ENCODE measurements at regions not wholly inside any gene's neighbourhood (a gene's known extent, or its start where the extent isn't known, plus 50 kb on each side); places are given as distances from the start of the nearest gene placed in this dataset.

DNA sequence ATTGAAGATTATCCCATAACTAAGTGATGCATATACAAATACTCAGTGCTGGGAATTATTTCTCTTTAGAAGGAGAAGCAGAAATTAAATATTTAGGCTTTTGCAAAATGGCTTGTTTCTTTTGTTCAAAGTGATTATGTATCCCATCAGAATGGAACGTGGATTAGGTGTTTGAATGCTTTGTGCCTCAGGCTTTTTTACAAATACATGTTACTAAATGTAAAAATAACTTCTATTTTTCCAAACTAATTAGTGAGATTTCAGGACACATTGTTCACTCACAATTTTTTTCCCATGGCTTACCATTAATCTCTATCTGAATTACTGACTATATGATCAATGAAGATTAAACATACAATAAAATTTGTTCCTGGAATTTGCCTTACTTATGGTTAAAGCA lies 925.9 kb upstream of the CITED2 start:
- H3K4me3 ChIP-seq (ENCODE audit: low read depth, low read length): no peak overlapping the region
- TF ChIP-seq CTCF (IDR thresholded peaks at IDR 0.05; ENCODE audit: insufficient read depth in 1 of 2, low read depth in 1 of 2, low read length in 1 of 2, severe bottlenecking in 1 of 2, unreplicated experiment in 1 of 2): no peak
- no peaks in the 10 kb centered on the region for H3K36me3 ChIP-seq (ENCODE audit: control insufficient read depth, insufficient read depth, low read length)
- ChIA-PET CTCF (no interaction called here), POLR2A (no interaction called here)
- BruUV-seq (replicated peaks): no TSS peak
- no peaks in the 10 kb centered on the region for H3K27me3 ChIP-seq (replicated peaks; ENCODE audit: control insufficient read depth, insufficient read depth, low read length)
- no peaks in the 10 kb centered on the region for H3K9me3 ChIP-seq
- Mint-ChIP-seq H3K36me3 (ENCODE audit: insufficient read depth, unreplicated experiment) (no peaks in the 10 kb centered on the region), H3K27me3 (ENCODE audit: insufficient read depth, unreplicated experiment) (no peaks in the 10 kb centered on the region), H3K4me3 (ENCODE audit: unreplicated experiment) (no peak overlapping the region), H3K4me1 (ENCODE audit: low read depth, unreplicated experiment) (no peaks in the 10 kb centered on the region), H3K27ac (ENCODE audit: unreplicated experiment) (no peak overlapping the region), H3K9me3 (ENCODE audit: unreplicated experiment) (no peaks in the 10 kb centered on the region)
- H3K4me1 ChIP-seq: no peaks in the 10 kb centered on the region
- intact Hi-C loops (cut with micrococcal nuclease; ENCODE audit: unreplicated experiment): no loop called here
- DNase-seq: no peak

DNA sequence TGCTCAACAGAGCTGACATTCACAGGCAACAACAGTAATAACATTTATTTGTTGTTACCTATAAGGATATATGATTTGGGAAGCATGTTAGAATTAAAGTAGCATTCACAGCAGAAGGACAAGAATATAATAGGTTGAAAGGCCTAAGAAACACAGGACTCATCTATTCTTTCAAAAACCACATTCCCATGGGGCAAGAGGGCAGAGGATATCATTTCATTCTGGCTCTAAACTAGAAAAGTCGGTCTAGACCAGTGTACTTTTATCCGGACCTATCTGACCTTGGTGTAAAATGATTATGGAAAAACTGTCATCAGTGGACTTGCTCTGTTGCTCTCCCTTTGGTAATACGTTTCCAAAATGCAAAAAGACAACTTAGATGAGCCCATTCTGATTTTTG lies 914.7 kb upstream of the CITED2 start:
- Histone ChIP-seq H3K4me1 (no peaks in the 10 kb centered on the region), H3K36me3 (ENCODE audit: control insufficient read depth, insufficient read depth, low read length) (no peaks in the 10 kb centered on the region), H3K4me3 (ENCODE audit: low read depth, low read length) (no peak overlapping the region), H3K27me3 (replicated peaks; ENCODE audit: control insufficient read depth, insufficient read depth, low read length) (no peaks in the 10 kb centered on the region), H3K9me3 (no peaks in the 10 kb centered on the region)
- TF ChIP-seq CTCF (IDR thresholded peaks at IDR 0.05; ENCODE audit: insufficient read depth in 1 of 2, low read depth in 1 of 2, low read length in 1 of 2, severe bottlenecking in 1 of 2, unreplicated experiment in 1 of 2): no peak
- Mint-ChIP-seq H3K27me3 (ENCODE audit: insufficient read depth, unreplicated experiment) (no peaks in the 10 kb centered on the region), H3K36me3 (ENCODE audit: insufficient read depth, unreplicated experiment) (no peaks in the 10 kb centered on the region), H3K9me3 (ENCODE audit: unreplicated experiment) (no peaks in the 10 kb centered on the region), H3K4me1 (ENCODE audit: low read depth, unreplicated experiment) (no peaks in the 10 kb centered on the region), H3K4me3 (ENCODE audit: unreplicated experiment) (no peak overlapping the region), H3K27ac (ENCODE audit: unreplicated experiment) (no peak overlapping the region)
- no peak for DNase-seq
- ChIA-PET POLR2A (no interaction called here), CTCF (no interaction called here)
- intact Hi-C loops (cut with micrococcal nuclease; ENCODE audit: unreplicated experiment): no loop called here
- no TSS peak for BruUV-seq (replicated peaks)

GRCh38 chr6:140285998-140286690 lies 911.7 kb upstream of the CITED2 start:
- H3K27me3 ChIP-seq (replicated peaks; ENCODE audit: control insufficient read depth, insufficient read depth, low read length): no peaks in the 10 kb centered on the region
- no peak for TF ChIP-seq CTCF (IDR thresholded peaks at IDR 0.05; ENCODE audit: insufficient read depth in 1 of 2, low read depth in 1 of 2, low read length in 1 of 2, severe bottlenecking in 1 of 2, unreplicated experiment in 1 of 2)
- Mint-ChIP-seq H3K9me3 (ENCODE audit: unreplicated experiment) (no peaks in the 10 kb centered on the region), H3K27ac (ENCODE audit: unreplicated experiment) (no peak overlapping the region), H3K4me3 (ENCODE audit: unreplicated experiment) (no peak overlapping the region), H3K27me3 (ENCODE audit: insufficient read depth, unreplicated experiment) (no peaks in the 10 kb centered on the region), H3K36me3 (ENCODE audit: insufficient read depth, unreplicated experiment) (no peaks in the 10 kb centered on the region), H3K4me1 (ENCODE audit: low read depth, unreplicated experiment) (no peaks in the 10 kb centered on the region)
- DNase-seq: no peak
- no peak overlapping the region for H3K4me3 ChIP-seq (ENCODE audit: low read depth, low read length)
- peaks cover 6% of the 10 kb centered on the region; the same call in 1 of the 2 replicates for H3K4me1 ChIP-seq
- no peaks in the 10 kb centered on the region for H3K36me3 ChIP-seq (ENCODE audit: control insufficient read depth, insufficient read depth, low read length)
- BruUV-seq (replicated peaks): no TSS peak
- CTCF ChIA-PET: no interaction called here
- POLR2A ChIA-PET: no interaction called here
- no peaks in the 10 kb centered on the region for H3K9me3 ChIP-seq
- intact Hi-C loops (cut with micrococcal nuclease; ENCODE audit: unreplicated experiment): no loop called here
